WTC11 (cell line): ENCODE measurements at regions not wholly inside any gene's neighbourhood (a gene's known extent, or its start where the extent isn't known, plus 50 kb on each side); places are given as distances from the start of the nearest gene placed in this dataset.

Experiments
- E2F5 ChIP-seq: sonication (generic); formaldehyde crosslinking; IDR thresholded peaks from 2 replicates; pipeline ENCODE4 v1.8.1; 2022; ENCODE audit warnings: mild to moderate bottlenecking, moderate library complexity, missing genetic modification reagents
- ETV6 ChIP-seq: sonication (generic); formaldehyde crosslinking; IDR thresholded peaks from 2 replicates; pipeline ENCODE4 v1.8.1; 2022; ENCODE audit warnings: mild to moderate bottlenecking, missing genetic modification reagents
- PRDM15 ChIP-seq: sonication (generic); formaldehyde crosslinking; IDR thresholded peaks from 2 replicates; pipeline ENCODE4 v1.8.0; 2022; ENCODE audit warnings: missing genetic modification reagents
- STAT6 ChIP-seq: sonication (generic); formaldehyde crosslinking; conservative IDR thresholded peaks from 2 replicates; pipeline ENCODE4 v1.8.1; 2023; ENCODE audit warnings: mild to moderate bottlenecking, low read depth, missing genetic modification reagents, moderate library complexity
- ZBTB43 ChIP-seq: sonication (generic); formaldehyde crosslinking; IDR thresholded peaks from 2 replicates; pipeline ENCODE4 v1.8.1; 2023; ENCODE audit warnings: mild to moderate bottlenecking, missing genetic modification reagents
- ZNF423 ChIP-seq: fragments of 250-450 bp; sonication (Bioruptor Pico); IDR thresholded peaks from 2 replicates; pipeline ENCODE4 v2.1.2; 2022; ENCODE audit warnings: mild to moderate bottlenecking, moderate library complexity
- TF ChIP-seq, protein P1 (sequence below): fragments of 250-450 bp; sonication (Bioruptor Pico); IDR thresholded peaks from 2 replicates; pipeline ENCODE4 v1.9.0; 2021; ENCODE audit warnings: moderate library complexity, mild to moderate bottlenecking, inconsistent platforms, borderline replicate concordance
- TF ChIP-seq, protein P2 (sequence below): fragments of 250-450 bp; sonication (Bioruptor Pico); conservative IDR thresholded peaks from 2 replicates; pipeline ENCODE4 v1.9.0; 2021; ENCODE audit warnings: mild to moderate bottlenecking
- TF ChIP-seq, protein P3 (sequence below): fragments of 250-450 bp; sonication (Bioruptor Pico); IDR thresholded peaks from 2 replicates; pipeline ENCODE4 v1.9.0; 2021; ENCODE audit warnings: mild to moderate bottlenecking, borderline replicate concordance

- no peak for TF ChIP-seq E2F5 (CRISPR knock-in tag)
- no peak for TF ChIP-seq ZBTB43 (CRISPR knock-in tag)
- TF ChIP-seq, protein P1, sequence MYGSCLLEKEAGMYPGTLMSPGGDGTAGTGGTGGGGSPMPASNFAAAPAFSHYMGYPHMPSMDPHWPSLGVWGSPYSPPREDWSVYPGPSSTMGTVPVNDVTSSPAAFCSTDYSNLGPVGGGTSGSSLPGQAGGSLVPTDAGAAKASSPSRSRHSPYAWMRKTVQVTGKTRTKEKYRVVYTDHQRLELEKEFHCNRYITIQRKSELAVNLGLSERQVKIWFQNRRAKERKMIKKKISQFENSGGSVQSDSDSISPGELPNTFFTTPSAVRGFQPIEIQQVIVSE (CRISPR knock-in tag) = no peak
- TF ChIP-seq ETV6 = no peak
- no peak for TF ChIP-seq STAT6 (CRISPR knock-in tag)
- TF ChIP-seq ZNF423 (CRISPR knock-in tag) = no peak
- TF ChIP-seq, protein P2, sequence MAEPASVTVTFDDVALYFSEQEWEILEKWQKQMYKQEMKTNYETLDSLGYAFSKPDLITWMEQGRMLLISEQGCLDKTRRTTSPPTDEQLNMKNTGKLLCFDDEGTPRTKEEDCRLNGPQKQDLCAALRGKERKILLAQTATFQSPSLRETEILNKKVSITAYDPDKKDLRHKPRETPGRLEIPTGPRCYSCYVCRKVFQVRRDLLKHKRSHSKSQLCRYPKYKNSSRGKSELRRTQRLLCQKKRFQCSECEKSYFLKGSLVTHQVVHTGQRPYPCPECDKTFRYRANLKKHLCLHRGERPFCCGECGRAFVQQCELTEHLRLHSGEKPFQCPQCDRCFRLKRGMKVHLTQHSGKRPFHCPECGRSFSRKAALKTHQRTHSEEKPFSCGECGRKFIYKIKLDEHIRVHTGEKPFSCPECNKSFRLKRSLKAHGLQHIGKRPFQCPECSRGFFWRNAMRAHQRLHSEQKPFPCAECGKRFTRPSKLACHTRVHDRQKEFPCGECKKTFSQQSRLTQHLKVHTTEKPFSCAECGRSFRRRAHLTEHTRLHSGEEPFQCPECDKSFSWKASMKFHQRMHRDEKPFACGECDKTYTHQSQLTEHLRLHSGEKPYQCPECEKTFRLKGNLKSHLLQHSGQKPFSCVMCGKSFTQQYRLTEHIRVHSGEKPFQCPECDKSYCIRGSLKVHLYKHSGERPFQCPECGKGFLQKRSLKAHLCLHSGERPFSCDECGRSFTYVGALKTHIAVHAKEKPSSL (CRISPR knock-in tag) = no peak
- no peak for TF ChIP-seq PRDM15 (CRISPR knock-in tag)
- TF ChIP-seq, protein P3, sequence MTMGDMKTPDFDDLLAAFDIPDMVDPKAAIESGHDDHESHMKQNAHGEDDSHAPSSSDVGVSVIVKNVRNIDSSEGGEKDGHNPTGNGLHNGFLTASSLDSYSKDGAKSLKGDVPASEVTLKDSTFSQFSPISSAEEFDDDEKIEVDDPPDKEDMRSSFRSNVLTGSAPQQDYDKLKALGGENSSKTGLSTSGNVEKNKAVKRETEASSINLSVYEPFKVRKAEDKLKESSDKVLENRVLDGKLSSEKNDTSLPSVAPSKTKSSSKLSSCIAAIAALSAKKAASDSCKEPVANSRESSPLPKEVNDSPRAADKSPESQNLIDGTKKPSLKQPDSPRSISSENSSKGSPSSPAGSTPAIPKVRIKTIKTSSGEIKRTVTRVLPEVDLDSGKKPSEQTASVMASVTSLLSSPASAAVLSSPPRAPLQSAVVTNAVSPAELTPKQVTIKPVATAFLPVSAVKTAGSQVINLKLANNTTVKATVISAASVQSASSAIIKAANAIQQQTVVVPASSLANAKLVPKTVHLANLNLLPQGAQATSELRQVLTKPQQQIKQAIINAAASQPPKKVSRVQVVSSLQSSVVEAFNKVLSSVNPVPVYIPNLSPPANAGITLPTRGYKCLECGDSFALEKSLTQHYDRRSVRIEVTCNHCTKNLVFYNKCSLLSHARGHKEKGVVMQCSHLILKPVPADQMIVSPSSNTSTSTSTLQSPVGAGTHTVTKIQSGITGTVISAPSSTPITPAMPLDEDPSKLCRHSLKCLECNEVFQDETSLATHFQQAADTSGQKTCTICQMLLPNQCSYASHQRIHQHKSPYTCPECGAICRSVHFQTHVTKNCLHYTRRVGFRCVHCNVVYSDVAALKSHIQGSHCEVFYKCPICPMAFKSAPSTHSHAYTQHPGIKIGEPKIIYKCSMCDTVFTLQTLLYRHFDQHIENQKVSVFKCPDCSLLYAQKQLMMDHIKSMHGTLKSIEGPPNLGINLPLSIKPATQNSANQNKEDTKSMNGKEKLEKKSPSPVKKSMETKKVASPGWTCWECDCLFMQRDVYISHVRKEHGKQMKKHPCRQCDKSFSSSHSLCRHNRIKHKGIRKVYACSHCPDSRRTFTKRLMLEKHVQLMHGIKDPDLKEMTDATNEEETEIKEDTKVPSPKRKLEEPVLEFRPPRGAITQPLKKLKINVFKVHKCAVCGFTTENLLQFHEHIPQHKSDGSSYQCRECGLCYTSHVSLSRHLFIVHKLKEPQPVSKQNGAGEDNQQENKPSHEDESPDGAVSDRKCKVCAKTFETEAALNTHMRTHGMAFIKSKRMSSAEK (CRISPR knock-in tag) = no peak
Observed at GRCh38 chr3:159074756-159075701, 273.2 kb downstream of the MFSD1 start (continued).
